ENCODE measurements at regions not wholly inside any gene's neighbourhood (a gene's known extent, or its start where the extent isn't known, plus 50 kb on each side); places are given as distances from the start of the nearest gene placed in this dataset.
"Not testable (repeated sequence)": the region's sequence is repeated elsewhere in the genome, so short reads cannot be mapped to it uniquely, and the experiment has no call there.

- Histone ChIP-seq H3K4me1 (no peaks in the 10 kb centered on the region), H3K4me3 (no peak overlapping the region), H3K36me3 (no peaks in the 10 kb centered on the region), H3K9me3 (no peaks in the 10 kb centered on the region), H3K27me3 (no peaks in the 10 kb centered on the region), H3K27ac (no peak overlapping the region)
- TF ChIP-seq POLR2AphosphoS5 (IDR thresholded peaks at IDR 0.05), result no peak
- no peak for TF ChIP-seq POLR2A (IDR thresholded peaks at IDR 0.05)
- TF ChIP-seq EP300 (IDR thresholded peaks at IDR 0.05), result no peak
- TF ChIP-seq, protein P1, sequence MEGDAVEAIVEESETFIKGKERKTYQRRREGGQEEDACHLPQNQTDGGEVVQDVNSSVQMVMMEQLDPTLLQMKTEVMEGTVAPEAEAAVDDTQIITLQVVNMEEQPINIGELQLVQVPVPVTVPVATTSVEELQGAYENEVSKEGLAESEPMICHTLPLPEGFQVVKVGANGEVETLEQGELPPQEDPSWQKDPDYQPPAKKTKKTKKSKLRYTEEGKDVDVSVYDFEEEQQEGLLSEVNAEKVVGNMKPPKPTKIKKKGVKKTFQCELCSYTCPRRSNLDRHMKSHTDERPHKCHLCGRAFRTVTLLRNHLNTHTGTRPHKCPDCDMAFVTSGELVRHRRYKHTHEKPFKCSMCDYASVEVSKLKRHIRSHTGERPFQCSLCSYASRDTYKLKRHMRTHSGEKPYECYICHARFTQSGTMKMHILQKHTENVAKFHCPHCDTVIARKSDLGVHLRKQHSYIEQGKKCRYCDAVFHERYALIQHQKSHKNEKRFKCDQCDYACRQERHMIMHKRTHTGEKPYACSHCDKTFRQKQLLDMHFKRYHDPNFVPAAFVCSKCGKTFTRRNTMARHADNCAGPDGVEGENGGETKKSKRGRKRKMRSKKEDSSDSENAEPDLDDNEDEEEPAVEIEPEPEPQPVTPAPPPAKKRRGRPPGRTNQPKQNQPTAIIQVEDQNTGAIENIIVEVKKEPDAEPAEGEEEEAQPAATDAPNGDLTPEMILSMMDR (IDR thresholded peaks at IDR 0.05), result no peak
- WGBS, result 48% methylated on average over 2 of the region's 2 CpGs
- DNase-seq (ENCODE audit: low spot score in 2 of 2), result no peak
Observed at GRCh38 chr1:192506741-192507155, 68.8 kb upstream of the RGS1 start.

- no peak overlapping the region for H3K4me3 ChIP-seq
- no peak for DNase-seq (ENCODE audit: low spot score in 2 of 2)
- no peaks in the 10 kb centered on the region for H3K36me3 ChIP-seq
- H3K27ac ChIP-seq, result no peak overlapping the region
- WGBS, result 64% methylated on average over 2 of the region's 2 CpGs
- H3K9me3 ChIP-seq, result no peaks in the 10 kb centered on the region
- no peaks in the 10 kb centered on the region for H3K27me3 ChIP-seq
- H3K4me1 ChIP-seq, result no peaks in the 10 kb centered on the region
- TF ChIP-seq, protein P1 (IDR thresholded peaks at IDR 0.05), result no peak
- TF ChIP-seq POLR2AphosphoS5 (IDR thresholded peaks at IDR 0.05) (no peak), POLR2A (IDR thresholded peaks at IDR 0.05) (no peak), EP300 (IDR thresholded peaks at IDR 0.05) (no peak)
Observed at GRCh38 chr1:192512426-192513162, 63.0 kb upstream of the RGS1 start.

DNA sequence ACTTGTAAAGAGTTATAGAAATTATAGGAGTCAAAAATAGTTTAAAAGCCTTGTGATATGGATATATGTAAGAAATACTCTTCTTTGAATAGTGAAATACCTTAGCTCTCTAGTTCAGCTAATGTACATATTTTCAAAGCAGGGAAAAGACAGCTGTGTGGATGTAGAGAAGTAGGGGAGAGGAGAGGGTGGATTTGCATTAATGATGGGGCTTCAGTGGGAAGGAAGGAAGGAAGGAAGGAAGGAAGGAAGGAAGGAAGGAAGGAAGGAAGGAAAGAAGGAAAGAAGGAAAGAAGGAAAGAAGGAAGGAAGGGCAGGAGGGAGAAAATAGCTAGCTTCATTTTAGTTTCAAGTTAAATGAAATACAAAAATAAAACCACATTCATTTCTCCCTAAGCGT, 62.4 kb upstream of the RGS1 start:
- H3K36me3 ChIP-seq, result no peaks in the 10 kb centered on the region
- H3K9me3 ChIP-seq, result no peaks in the 10 kb centered on the region
- no peak overlapping the region for H3K4me3 ChIP-seq
- no peak for DNase-seq (ENCODE audit: low spot score in 2 of 2)
- no peaks in the 10 kb centered on the region for H3K27me3 ChIP-seq
- WGBS, result 87% methylated on average over 1 of the region's 1 CpG
- TF ChIP-seq, protein P1 (IDR thresholded peaks at IDR 0.05), result no peak
- no peak for TF ChIP-seq POLR2A (IDR thresholded peaks at IDR 0.05)
- no peak for TF ChIP-seq EP300 (IDR thresholded peaks at IDR 0.05)
- no peak for TF ChIP-seq POLR2AphosphoS5 (IDR thresholded peaks at IDR 0.05)
- H3K4me1 ChIP-seq, result no peaks in the 10 kb centered on the region
- no peak overlapping the region for H3K27ac ChIP-seq

DNA sequence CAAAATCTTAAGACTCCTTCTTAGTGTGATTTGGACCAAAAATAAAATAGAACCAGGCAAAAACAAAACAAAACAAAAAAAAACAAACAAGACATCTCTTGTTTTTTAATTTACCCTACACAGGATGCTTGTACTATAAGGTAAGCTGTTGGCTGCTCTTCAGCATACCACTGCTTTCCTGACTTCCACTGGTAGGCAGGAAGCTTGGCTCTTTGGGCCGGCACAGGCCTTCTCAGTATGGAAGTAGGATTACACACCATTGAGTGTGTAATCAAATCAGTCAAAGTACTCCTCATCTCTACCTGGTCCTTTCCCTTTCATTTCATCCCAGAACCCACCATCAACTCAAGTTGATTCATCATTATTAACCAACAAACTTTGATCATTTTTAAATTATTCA, 61.9 kb upstream of the RGS1 start:
- Histone ChIP-seq H3K27ac (no peak overlapping the region), H3K27me3 (no peaks in the 10 kb centered on the region), H3K36me3 (no peaks in the 10 kb centered on the region), H3K4me1 (no peaks in the 10 kb centered on the region), H3K9me3 (no peaks in the 10 kb centered on the region), H3K4me3 (no peak overlapping the region)
- 45% methylated on average over 1 of the region's 1 CpG for WGBS
- TF ChIP-seq POLR2AphosphoS5 (IDR thresholded peaks at IDR 0.05) (no peak), POLR2A (IDR thresholded peaks at IDR 0.05) (no peak), EP300 (IDR thresholded peaks at IDR 0.05) (no peak)
- TF ChIP-seq, protein P1 (IDR thresholded peaks at IDR 0.05), result no peak
- DNase-seq (ENCODE audit: low spot score in 2 of 2), result no peak

DNA sequence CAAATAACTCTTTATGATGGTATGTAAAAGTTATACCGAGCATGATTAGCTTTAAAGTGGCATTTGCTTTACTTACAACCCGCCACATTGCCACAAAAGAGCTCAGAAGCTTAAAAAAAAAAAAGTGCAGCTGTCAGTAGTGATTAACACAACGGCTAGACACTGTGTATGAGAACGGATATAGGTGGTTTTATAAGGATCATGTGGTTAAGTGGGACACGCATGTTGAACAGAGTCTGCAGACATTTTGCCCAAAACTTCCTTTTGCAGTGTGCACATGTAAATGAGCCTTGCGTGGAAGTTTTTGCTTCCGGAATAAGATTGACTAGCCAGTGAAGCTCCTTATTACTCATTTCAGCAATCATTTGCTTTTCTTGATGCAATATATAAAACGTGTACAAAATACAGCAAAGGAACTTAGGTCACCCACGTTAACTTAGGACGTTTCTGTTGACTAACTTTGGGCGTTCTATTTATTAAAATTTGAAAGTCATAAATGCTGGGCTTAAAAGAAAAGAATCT, 58.7 kb upstream of the RGS1 start:
- DNase-seq (ENCODE audit: low spot score in 2 of 2), result no peak
- H3K27ac ChIP-seq, result no peak overlapping the region
- peak; percentile 10 for TF ChIP-seq EP300 (IDR thresholded peaks at IDR 0.05)
- TF ChIP-seq POLR2A (IDR thresholded peaks at IDR 0.05), result no peak
- no peak for TF ChIP-seq POLR2AphosphoS5 (IDR thresholded peaks at IDR 0.05)

DNA sequence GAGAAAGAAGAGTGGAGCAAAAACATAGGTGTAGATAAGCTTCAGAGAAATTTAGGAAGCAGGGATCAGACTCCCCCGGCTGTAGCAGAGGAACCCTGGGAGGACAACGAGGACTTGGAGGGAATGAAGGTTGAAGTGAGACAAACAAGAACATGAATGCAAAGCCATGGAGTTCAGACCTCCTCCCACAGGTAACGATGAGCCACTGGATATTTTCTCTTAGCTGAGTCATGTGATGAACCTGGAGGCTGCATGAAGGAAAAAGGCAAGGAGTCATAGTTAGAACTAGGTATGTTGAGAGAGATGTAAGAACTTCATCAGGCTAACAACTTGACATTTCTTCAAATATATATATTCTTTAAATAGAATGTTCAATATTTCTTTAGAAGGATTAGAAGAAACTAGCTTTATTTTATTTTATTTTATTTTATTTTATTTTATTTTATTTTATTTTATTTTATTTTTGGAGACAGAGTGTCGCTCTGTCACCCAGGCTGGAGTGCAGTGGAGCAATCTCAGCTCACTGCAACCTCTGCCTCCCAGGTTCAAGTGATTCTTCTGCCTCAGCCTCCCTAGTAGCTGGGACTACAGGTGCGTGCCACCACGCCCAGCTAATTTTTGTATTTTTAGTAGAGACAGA, 57.7 kb upstream of the RGS1 start:
- H3K9me3 ChIP-seq; H3K4me1 ChIP-seq; H3K27me3 ChIP-seq; H3K4me3 ChIP-seq; H3K36me3 ChIP-seq; DNase-seq (ENCODE audit: low spot score in 2 of 2); H3K27ac ChIP-seq: not testable (repeated sequence)
- 88% methylated on average over 6 of the region's 6 CpGs for WGBS

More for the DNA sequence above, 58.7 kb upstream of the RGS1 start:
- Histone ChIP-seq H3K9me3 (no peaks in the 10 kb centered on the region), H3K36me3 (no peaks in the 10 kb centered on the region), H3K27me3 (no peaks in the 10 kb centered on the region), H3K4me3 (no peak overlapping the region), H3K4me1 (no peaks in the 10 kb centered on the region)
- 60% methylated on average over 11 of the region's 11 CpGs for WGBS
